NCI-H510A treated with DMSO at 0.1 percent for 48 hours (cell line): ENCODE measurements at regions not wholly inside any gene's neighbourhood (a gene's known extent, or its start where the extent isn't known, plus 50 kb on each side); places are given as distances from the start of the nearest gene placed in this dataset.

Experiments
- DNase-seq: peaks from one replicate; lab custom pipeline; 2025; lab: John Stamatoyannopoulos, UW

GRCh38 chr7:128145191-128145590 lies 95.9 kb upstream of the LEP start:
- DNase-seq, result no peak

GRCh38 chr7:128146052-128146451 lies 95.0 kb upstream of the LEP start:
- DNase-seq, result no peak

GRCh38 chr7:128148676-128149075 lies 92.4 kb upstream of the LEP start:
- DNase-seq, result peak; percentile 55

- DNase-seq, result no peak
These were observed 90.7 kb upstream of the LEP start for GRCh38 chr7:128150223-128150865.

- DNase-seq, result no peak
These were observed 89.4 kb upstream of the LEP start for GRCh38 chr7:128151635-128152034.

GRCh38 chr7:128152721-128153120 lies 88.4 kb upstream of the LEP start:
- DNase-seq, result no peak

- no peak for DNase-seq
These were observed 87.6 kb upstream of the LEP start for GRCh38 chr7:128153436-128153835.

GRCh38 chr7:128154504-128154903 lies 86.6 kb upstream of the LEP start:
- no peak for DNase-seq

GRCh38 chr7:128155100-128155740 lies 85.9 kb upstream of the LEP start:
- no peak for DNase-seq

GRCh38 chr7:128157906-128158305 lies 83.2 kb upstream of the LEP start:
- DNase-seq, result no peak

GRCh38 chr7:128158370-128158769 lies 82.7 kb upstream of the LEP start:
- no peak for DNase-seq

- DNase-seq, result no peak
These were observed 80.8 kb upstream of the LEP start for GRCh38 chr7:128160296-128160695.

GRCh38 chr7:128161466-128162125 lies 79.5 kb upstream of the LEP start:
- no peak for DNase-seq

- DNase-seq, result no peak
These were observed 78.4 kb upstream of the LEP start for GRCh38 chr7:128162666-128163065.

- no peak for DNase-seq
These were observed 77.6 kb upstream of the LEP start for GRCh38 chr7:128163473-128163872.

- no peak for DNase-seq
These were observed 76.8 kb upstream of the LEP start for GRCh38 chr7:128164061-128164954.

- no peak for DNase-seq
These were observed 76.0 kb upstream of the LEP start for GRCh38 chr7:128164955-128165670.

GRCh38 chr7:128165927-128166420 lies 75.1 kb upstream of the LEP start:
- DNase-seq, result no peak

GRCh38 chr7:128166603-128167041 lies 74.5 kb upstream of the LEP start:
- no peak for DNase-seq

GRCh38 chr7:128167042-128167701 lies 73.9 kb upstream of the LEP start:
- DNase-seq, result peak; percentile 21
